MM.1S (cell line): ENCODE measurements at regions not wholly inside any gene's neighbourhood (a gene's known extent, or its start where the extent isn't known, plus 50 kb on each side); places are given as distances from the start of the nearest gene placed in this dataset.
A peak's percentile ranks its signal among the peaks of the same experiment; 100 is the strongest.
"Not testable (repeated sequence)": the region's sequence is repeated elsewhere in the genome, so short reads cannot be mapped to it uniquely, and the experiment has no call there.

Experiments
- DNase-seq: peaks from one replicate; pipeline ENCODE4 v3.0.0-alpha.2; 2015
- H2AFZ ChIP-seq: fragments of 300-600 bp; sonication (generic); 2 replicates; pipeline ENCODE4 v1.6.0; 2016; ENCODE audit warnings: antibody characterized with exemption, low read length
- H3F3A ChIP-seq: fragments of 300-600 bp; sonication (generic); 2 replicates; pipeline ENCODE4 v1.6.1; 2016; ENCODE audit warnings: mild to moderate bottlenecking, antibody characterized with exemption, low read length, moderate library complexity, mixed read lengths; ENCODE audit not compliant: insufficient read depth
- H3K27ac ChIP-seq: fragments of 300-600 bp; sonication (generic); 2 replicates; pipeline ENCODE4 v1.5.1; 2016; ENCODE audit warnings: mild to moderate bottlenecking, low read length
- H3K27me3 ChIP-seq: fragments of 300-600 bp; sonication (generic); replicated peaks from 2 replicates; pipeline ENCODE4 v1.6.0; 2016; ENCODE audit warnings: low read length; ENCODE audit not compliant: insufficient read depth
- H3K36me3 ChIP-seq: fragments of 300-600 bp; sonication (generic); replicated peaks from 2 replicates; pipeline ENCODE4 v1.6.1; 2016; ENCODE audit warnings: mild to moderate bottlenecking, low read length, mixed read lengths; ENCODE audit not compliant: insufficient read depth
- H3K4me1 ChIP-seq: fragments of 300-600 bp; sonication (generic); 2 replicates; pipeline ENCODE4 v1.6.1; 2016; ENCODE audit warnings: low read length, mixed read lengths
- H3K4me2 ChIP-seq: fragments of 300-600 bp; sonication (generic); 2 replicates; pipeline ENCODE4 v1.6.0; 2016; ENCODE audit warnings: low read depth, low read length
- H3K4me3 ChIP-seq: fragments of 300-600 bp; sonication (generic); 2 replicates; pipeline ENCODE4 v1.5.1; 2016; ENCODE audit warnings: low read length, mixed read lengths
- H3K79me2 ChIP-seq: fragments of 300-600 bp; sonication (generic); 2 replicates; pipeline ENCODE4 v1.6.1; 2016; ENCODE audit warnings: mixed run types, low read length, mixed read lengths
- H3K9ac ChIP-seq: fragments of 300-600 bp; sonication (generic); 2 replicates; pipeline ENCODE4 v1.6.1; 2016; ENCODE audit warnings: low read length, mixed read lengths
- H3K9me2 ChIP-seq: fragments of 300-600 bp; sonication (generic); replicated peaks from 2 replicates; pipeline ENCODE4 v1.6.1; 2016; ENCODE audit warnings: mild to moderate bottlenecking, low read length, mixed read lengths; ENCODE audit not compliant: insufficient read depth
- H3K9me3 ChIP-seq: fragments of 300-600 bp; sonication (generic); replicated peaks from 2 replicates; pipeline ENCODE4 v1.6.1; 2016; ENCODE audit warnings: mild to moderate bottlenecking, low read length, mixed read lengths; ENCODE audit not compliant: insufficient read depth
- H4K20me1 ChIP-seq: fragments of 300-600 bp; sonication (generic); 2 replicates; pipeline ENCODE4 v1.6.1; 2016; ENCODE audit warnings: mild to moderate bottlenecking, low read length, moderate library complexity, mixed read lengths; ENCODE audit not compliant: insufficient read depth
- TF ChIP-seq, protein P1 (sequence below): fragments of 300-600 bp; sonication (generic); IDR thresholded peaks from 2 replicates; pipeline ENCODE4 v1.5.1; 2016; ENCODE audit warnings: antibody characterized with exemption, low read length, mixed read lengths

DNA sequence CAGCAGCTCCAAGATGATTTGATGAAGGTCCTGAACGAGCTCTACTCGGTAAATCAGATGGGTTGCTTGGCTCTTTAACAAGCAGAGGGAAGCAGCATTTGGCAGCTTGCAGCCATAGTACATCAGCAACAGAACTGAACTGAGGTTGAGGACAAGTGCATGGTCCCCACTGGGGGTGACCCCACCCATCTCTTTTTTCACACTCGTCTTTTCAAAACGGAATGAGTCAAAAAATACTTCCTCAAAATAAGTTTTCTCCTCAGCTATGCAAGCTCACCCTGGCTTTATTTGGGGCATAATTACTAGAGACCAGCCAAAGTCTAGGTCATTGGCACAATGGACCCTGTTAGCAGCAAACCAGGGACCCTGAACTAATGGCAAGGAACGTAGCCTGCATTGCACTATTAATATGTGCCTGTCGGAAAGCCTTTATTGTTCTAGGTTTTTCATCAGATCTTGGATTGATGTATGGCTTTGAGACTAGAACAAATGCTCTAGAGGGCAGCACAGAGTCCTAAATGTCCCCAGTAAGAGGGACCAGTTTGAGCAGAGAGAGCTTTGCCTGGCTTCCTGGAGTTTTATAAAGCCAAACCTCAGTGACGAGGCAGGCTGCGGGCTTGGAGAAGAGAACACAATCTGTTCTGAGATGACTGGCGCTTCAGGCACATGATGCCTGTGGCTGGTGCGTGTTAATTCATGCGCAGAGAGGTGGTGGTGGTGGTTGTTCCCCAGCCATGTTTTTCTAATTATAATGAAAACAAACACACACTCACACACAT lies 86.1 kb upstream of the IKBKE start:
- H3K9me2 ChIP-seq, H3K9me3 ChIP-seq, H3K4me2 ChIP-seq, H3K27me3 ChIP-seq, H3K4me3 ChIP-seq, H3K27ac ChIP-seq, H3K36me3 ChIP-seq, H4K20me1 ChIP-seq, H3F3A ChIP-seq, H3K79me2 ChIP-seq, H2AFZ ChIP-seq, H3K4me1 ChIP-seq, H3K9ac ChIP-seq: not testable (repeated sequence)
- TF ChIP-seq, protein P1, sequence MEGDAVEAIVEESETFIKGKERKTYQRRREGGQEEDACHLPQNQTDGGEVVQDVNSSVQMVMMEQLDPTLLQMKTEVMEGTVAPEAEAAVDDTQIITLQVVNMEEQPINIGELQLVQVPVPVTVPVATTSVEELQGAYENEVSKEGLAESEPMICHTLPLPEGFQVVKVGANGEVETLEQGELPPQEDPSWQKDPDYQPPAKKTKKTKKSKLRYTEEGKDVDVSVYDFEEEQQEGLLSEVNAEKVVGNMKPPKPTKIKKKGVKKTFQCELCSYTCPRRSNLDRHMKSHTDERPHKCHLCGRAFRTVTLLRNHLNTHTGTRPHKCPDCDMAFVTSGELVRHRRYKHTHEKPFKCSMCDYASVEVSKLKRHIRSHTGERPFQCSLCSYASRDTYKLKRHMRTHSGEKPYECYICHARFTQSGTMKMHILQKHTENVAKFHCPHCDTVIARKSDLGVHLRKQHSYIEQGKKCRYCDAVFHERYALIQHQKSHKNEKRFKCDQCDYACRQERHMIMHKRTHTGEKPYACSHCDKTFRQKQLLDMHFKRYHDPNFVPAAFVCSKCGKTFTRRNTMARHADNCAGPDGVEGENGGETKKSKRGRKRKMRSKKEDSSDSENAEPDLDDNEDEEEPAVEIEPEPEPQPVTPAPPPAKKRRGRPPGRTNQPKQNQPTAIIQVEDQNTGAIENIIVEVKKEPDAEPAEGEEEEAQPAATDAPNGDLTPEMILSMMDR = peak; percentile 8; the same call in 1 of the 2 replicates
- peak; percentile 5 for DNase-seq

DNA sequence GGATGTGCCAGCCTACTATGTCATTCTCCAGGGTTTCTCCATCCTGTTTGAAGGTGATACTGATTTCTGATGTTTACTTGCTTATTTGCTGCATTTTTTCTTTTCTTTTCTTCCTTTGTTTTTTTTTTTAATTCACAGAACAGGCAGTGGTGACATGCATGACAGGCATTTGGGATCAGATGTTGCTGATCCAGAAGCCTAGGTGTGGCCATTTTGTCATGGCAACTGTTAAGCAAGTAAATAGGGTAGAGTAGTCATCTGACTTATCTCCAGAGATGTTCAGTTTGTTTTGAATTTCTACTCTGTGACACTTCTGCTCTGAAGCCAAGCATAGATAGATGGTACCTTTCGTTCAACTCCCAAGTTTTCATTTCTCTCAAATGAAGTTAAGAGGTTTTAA lies 85.4 kb upstream of the IKBKE start:
- H3K9me2 ChIP-seq, H3K27ac ChIP-seq, H3K4me2 ChIP-seq, H3K79me2 ChIP-seq, H2AFZ ChIP-seq, H4K20me1 ChIP-seq, DNase-seq, H3K9ac ChIP-seq, H3K4me3 ChIP-seq, H3K9me3 ChIP-seq, H3K36me3 ChIP-seq, H3K27me3 ChIP-seq, H3F3A ChIP-seq, H3K4me1 ChIP-seq: not testable (repeated sequence)

DNA sequence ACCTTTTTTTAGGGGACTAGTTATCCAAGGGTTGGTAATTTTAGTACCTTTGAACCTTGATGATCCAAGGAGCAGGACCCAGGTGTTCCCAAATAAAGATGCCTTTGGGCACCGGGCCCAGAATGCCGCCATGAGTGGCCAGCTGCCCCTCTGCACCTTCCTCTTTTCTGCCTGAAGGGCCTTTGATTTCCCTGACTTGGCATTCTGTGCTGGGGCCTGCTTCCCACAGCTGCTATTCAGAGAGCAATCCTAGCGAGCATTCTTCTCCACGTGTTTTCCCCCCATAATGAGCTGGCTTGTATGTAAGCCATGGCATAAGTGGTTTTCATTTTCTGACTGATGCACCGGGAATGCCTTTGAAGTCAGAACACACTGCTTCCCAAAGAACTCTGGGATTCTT lies 82.6 kb upstream of the IKBKE start:
- not testable (repeated sequence) for H3K9me2 ChIP-seq, H3K27ac ChIP-seq, H3F3A ChIP-seq, H4K20me1 ChIP-seq, H3K79me2 ChIP-seq, H2AFZ ChIP-seq, H3K4me1 ChIP-seq, H3K27me3 ChIP-seq, H3K4me2 ChIP-seq, H3K4me3 ChIP-seq, H3K9me3 ChIP-seq, H3K9ac ChIP-seq, DNase-seq, H3K36me3 ChIP-seq

DNA sequence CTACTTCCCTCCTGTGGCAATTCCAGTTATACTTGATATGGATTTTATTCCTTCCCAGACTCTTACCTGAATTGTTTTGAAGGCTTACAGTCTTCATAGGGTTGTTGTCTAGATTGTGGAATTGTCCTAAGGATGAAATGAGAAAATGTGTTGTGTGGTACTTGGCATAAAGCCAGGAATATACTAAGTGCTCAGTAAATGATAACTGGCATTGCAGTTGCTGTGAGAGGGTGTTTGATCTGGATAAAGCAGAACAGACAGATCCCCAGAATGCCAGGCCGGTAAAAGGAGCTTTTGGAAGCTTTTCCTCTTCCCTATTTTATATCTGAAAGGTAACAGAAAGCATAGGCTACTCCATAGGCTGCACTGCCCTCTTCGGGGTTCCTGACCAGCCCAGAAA lies 78.4 kb upstream of the IKBKE start:
- H2AFZ ChIP-seq, H3K9me2 ChIP-seq, H3K4me3 ChIP-seq, H3F3A ChIP-seq, H3K27me3 ChIP-seq, H3K27ac ChIP-seq, H3K9ac ChIP-seq, DNase-seq, H3K79me2 ChIP-seq, H3K4me1 ChIP-seq, H3K36me3 ChIP-seq, H3K4me2 ChIP-seq, H4K20me1 ChIP-seq, H3K9me3 ChIP-seq: not testable (repeated sequence)

DNA sequence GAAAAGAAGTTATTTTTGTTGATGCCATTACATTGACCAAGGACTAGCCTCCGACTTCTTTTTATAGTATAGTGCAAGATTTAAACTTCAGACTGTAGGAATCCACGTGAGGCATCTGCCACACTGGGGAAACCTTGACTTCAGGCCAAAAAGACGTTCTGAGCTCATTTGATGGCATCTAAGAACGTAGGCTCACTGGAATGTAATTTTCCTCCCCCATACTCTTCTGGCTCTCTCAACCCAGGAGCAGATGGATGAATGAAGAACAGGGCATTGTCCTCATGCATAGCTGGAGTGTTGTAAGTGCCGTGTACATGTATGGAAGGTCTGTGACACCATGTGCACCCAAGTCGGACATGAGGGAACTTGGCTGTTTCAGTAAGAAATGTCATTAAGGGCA lies 72.8 kb upstream of the IKBKE start:
- H3K9me3 ChIP-seq, H3K27me3 ChIP-seq, H3K9ac ChIP-seq, H3K27ac ChIP-seq, H3K36me3 ChIP-seq, H4K20me1 ChIP-seq, H3K9me2 ChIP-seq, H3F3A ChIP-seq, H3K4me1 ChIP-seq, DNase-seq, H3K79me2 ChIP-seq, H2AFZ ChIP-seq, H3K4me2 ChIP-seq, H3K4me3 ChIP-seq: not testable (repeated sequence)

DNA sequence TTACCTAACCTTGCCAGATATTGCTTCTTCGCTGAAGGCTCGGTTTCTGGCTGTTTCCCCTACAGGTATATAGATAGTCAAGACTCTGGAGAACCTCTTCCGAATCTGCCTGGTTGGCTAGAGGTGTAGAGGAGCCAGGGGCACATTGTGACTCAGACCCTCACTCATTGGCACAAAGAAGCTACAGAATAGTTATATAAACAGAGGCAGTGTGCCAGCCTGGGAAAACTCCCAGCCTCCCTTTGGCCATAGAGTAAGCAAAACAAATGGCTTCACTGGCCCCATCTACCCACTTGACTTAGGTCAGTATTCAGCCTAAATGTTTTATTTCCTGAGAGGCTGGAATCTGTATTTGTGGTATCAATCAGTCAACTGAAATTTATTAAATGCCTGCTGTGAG lies 72.0 kb upstream of the IKBKE start:
- H3K4me3 ChIP-seq, H3F3A ChIP-seq, H3K9me3 ChIP-seq, H3K36me3 ChIP-seq, H3K27ac ChIP-seq, H3K79me2 ChIP-seq, H2AFZ ChIP-seq, H3K4me1 ChIP-seq, DNase-seq, H3K9me2 ChIP-seq, H3K4me2 ChIP-seq, H4K20me1 ChIP-seq, H3K27me3 ChIP-seq, H3K9ac ChIP-seq: not testable (repeated sequence)

DNA sequence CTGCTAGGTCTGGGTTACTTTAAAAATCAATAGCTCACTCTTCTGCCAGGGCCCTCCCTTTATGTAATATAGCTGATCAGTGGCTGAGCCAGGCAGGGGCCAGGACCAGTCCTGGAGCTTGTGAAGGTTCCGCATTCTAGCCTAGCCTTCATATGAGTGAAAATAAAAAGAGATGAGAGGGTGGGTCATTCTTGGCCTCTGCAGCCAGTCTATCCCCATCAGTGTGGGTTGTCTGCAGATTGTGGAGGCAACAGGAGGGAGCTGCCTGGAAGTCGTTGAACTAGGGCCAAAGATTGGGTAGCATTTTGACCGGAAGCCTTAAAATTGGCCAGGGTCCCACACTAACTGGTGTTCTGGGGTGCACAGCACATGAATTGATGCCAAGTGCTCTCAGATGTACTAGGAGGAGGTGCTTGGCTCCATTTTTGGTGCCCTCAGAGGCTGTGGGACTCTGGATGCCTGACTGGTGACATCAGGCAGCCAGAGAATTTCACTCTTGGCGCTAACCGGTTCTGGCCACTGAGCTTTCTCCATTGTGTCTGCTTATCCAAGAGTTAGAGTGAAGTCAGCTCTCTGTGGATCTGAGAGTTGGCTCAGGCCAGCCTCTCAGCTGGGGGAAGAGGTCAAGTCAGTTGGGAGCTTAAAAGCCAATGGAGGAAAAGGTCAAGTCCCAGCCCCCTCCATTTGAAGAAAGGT lies 66.5 kb upstream of the IKBKE start:
- H4K20me1 ChIP-seq, H3K9me2 ChIP-seq, H3K27me3 ChIP-seq, H3F3A ChIP-seq, H3K36me3 ChIP-seq, H3K9me3 ChIP-seq, H3K79me2 ChIP-seq, H3K4me3 ChIP-seq, H3K9ac ChIP-seq, H2AFZ ChIP-seq, H3K4me2 ChIP-seq, DNase-seq, H3K4me1 ChIP-seq, H3K27ac ChIP-seq: not testable (repeated sequence)
